ENCODE measurements at regions not wholly inside any gene's neighbourhood (a gene's known extent, or its start where the extent isn't known, plus 50 kb on each side); places are given as distances from the start of the nearest gene placed in this dataset.

GRCh38 chr15:97091093-97091492 is 760.6 kb downstream of the NR2F2 start:
- TF ChIP-seq, protein P1, sequence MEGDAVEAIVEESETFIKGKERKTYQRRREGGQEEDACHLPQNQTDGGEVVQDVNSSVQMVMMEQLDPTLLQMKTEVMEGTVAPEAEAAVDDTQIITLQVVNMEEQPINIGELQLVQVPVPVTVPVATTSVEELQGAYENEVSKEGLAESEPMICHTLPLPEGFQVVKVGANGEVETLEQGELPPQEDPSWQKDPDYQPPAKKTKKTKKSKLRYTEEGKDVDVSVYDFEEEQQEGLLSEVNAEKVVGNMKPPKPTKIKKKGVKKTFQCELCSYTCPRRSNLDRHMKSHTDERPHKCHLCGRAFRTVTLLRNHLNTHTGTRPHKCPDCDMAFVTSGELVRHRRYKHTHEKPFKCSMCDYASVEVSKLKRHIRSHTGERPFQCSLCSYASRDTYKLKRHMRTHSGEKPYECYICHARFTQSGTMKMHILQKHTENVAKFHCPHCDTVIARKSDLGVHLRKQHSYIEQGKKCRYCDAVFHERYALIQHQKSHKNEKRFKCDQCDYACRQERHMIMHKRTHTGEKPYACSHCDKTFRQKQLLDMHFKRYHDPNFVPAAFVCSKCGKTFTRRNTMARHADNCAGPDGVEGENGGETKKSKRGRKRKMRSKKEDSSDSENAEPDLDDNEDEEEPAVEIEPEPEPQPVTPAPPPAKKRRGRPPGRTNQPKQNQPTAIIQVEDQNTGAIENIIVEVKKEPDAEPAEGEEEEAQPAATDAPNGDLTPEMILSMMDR (IDR thresholded peaks at IDR 0.05; ENCODE audit: low read length) = no peak
- no peak for TF ChIP-seq EZH2 (optimal IDR thresholded peaks at IDR 0.05; ENCODE audit: low read depth, low read length)
- no peak for TF ChIP-seq EZH2phosphoT487 (IDR thresholded peaks at IDR 0.05; ENCODE audit: low read length)

Measured in MM.1S (cell line).